ENCODE measurements at regions not wholly inside any gene's neighbourhood (a gene's known extent, or its start where the extent isn't known, plus 50 kb on each side); places are given as distances from the start of the nearest gene placed in this dataset.

- H3K27ac Mint-ChIP-seq = no peak overlapping the region
- no peak overlapping the region for H3K4me3 Mint-ChIP-seq
- no peaks in the 10 kb centered on the region for H3K36me3 Mint-ChIP-seq
- DNase-seq = no peak
- H3K9me3 Mint-ChIP-seq = no peaks in the 10 kb centered on the region
- H3K27me3 Mint-ChIP-seq = no peaks in the 10 kb centered on the region
- H3K4me1 Mint-ChIP-seq = no peaks in the 10 kb centered on the region
Observed at GRCh38 chr5:2432076-2432920, 319.2 kb downstream of the IRX2 start.

DNA sequence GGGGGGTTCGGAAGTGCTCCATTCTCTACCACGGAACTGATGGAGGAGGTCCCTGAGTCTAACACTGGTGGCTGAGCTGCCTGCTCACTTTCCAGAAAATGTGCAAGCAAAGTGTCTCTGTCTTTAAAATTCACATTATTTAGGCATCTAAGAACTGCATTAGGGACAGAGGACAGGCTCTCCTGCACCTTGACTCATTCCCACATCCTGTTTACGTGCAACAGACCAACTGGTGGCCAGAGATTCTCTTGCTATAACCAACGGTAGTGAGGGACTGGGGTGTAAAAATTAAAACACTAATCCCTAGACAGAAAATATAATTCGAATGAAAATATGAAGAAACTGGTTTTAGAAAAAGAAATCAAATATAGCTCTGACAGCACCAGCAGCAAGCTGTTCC lies 320.9 kb downstream of the IRX2 start:
- H3K27ac Mint-ChIP-seq = no peak overlapping the region
- no peaks in the 10 kb centered on the region for H3K4me1 Mint-ChIP-seq
- no peak overlapping the region for H3K4me3 Mint-ChIP-seq
- no peaks in the 10 kb centered on the region for H3K27me3 Mint-ChIP-seq
- DNase-seq = no peak
- H3K9me3 Mint-ChIP-seq = no peaks in the 10 kb centered on the region
- no peaks in the 10 kb centered on the region for H3K36me3 Mint-ChIP-seq

DNA sequence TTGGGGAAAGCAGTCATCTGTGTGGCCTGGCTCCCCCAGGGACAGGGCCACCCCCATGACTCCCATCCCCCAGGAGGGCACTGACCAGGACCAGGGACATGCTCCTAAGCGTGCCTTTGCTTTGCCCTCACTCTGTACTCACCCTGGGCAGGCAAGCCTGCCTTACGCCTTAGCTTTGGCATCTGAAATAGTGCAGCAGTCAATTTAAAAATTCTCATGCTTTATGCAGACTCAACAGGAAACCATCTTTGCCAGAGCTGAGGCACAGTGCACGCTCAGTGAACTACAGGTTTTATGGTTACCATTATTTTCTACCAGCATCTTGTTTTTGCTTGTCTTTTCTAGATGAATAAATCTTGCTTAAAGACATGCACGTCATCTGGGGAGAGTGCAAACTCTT lies 323.5 kb downstream of the IRX2 start:
- Mint-ChIP-seq H3K9me3 (no peaks in the 10 kb centered on the region), H3K4me3 (no peak overlapping the region), H3K4me1 (no peaks in the 10 kb centered on the region), H3K36me3 (no peaks in the 10 kb centered on the region), H3K27ac (no peak overlapping the region), H3K27me3 (no peaks in the 10 kb centered on the region)
- no peak for DNase-seq

- no peak for DNase-seq
- Mint-ChIP-seq H3K4me1 (no peaks in the 10 kb centered on the region), H3K27ac (no peak overlapping the region), H3K36me3 (no peaks in the 10 kb centered on the region), H3K27me3 (no peaks in the 10 kb centered on the region), H3K4me3 (no peak overlapping the region), H3K9me3 (no peaks in the 10 kb centered on the region)
Observed at GRCh38 chr5:2423634-2424033, 327.8 kb downstream of the IRX2 start.

DNA sequence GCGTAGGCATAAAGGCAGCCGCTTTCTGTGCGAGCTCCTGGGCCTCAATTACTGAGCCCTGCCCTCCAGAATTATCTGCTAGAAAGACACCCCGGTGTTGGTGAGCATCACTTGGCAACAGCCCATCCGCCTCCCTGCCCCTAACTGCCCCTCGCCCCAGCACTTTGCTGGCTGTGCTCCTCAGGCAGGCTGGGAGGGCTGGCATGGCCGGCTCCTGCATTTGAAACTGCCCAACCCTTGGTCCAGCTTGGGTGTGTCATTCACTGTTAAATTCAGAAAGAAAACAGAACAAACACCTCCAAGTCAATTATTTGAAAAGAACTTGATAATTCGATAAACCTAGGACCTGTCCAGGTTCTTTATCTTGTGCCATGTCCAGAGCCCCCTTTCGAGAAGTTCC lies 334.2 kb downstream of the IRX2 start:
- no peaks in the 10 kb centered on the region for H3K4me1 Mint-ChIP-seq
- no peak overlapping the region for H3K27ac Mint-ChIP-seq

GRCh38 chr5:2415678-2416077 lies 335.8 kb downstream of the IRX2 start:
- Mint-ChIP-seq H3K36me3 (no peaks in the 10 kb centered on the region), H3K27ac (no peak overlapping the region), H3K9me3 (no peaks in the 10 kb centered on the region), H3K4me3 (no peak overlapping the region), H3K4me1 (no peaks in the 10 kb centered on the region), H3K27me3 (no peaks in the 10 kb centered on the region)
- no peak for DNase-seq

More for the DNA sequence above, 334.2 kb downstream of the IRX2 start:
- Mint-ChIP-seq H3K9me3 (no peaks in the 10 kb centered on the region), H3K4me3 (no peak overlapping the region), H3K27me3 (no peaks in the 10 kb centered on the region), H3K36me3 (no peaks in the 10 kb centered on the region)
- DNase-seq = no peak

- DNase-seq = no peak
- Mint-ChIP-seq H3K4me1 (no peaks in the 10 kb centered on the region), H3K27ac (no peak overlapping the region), H3K36me3 (no peaks in the 10 kb centered on the region), H3K9me3 (no peaks in the 10 kb centered on the region), H3K4me3 (no peak overlapping the region), H3K27me3 (no peaks in the 10 kb centered on the region)
Observed at GRCh38 chr5:2410451-2410850, 341.0 kb downstream of the IRX2 start.

GRCh38 chr5:2403296-2403695 lies 348.2 kb downstream of the IRX2 start:
- Mint-ChIP-seq H3K27ac (no peak overlapping the region), H3K36me3 (no peaks in the 10 kb centered on the region), H3K27me3 (peaks cover 5% of the 10 kb centered on the region), H3K4me3 (no peak overlapping the region), H3K9me3 (no peaks in the 10 kb centered on the region), H3K4me1 (no peaks in the 10 kb centered on the region)
- DNase-seq = no peak

GRCh38 chr5:2399804-2400203 lies 351.7 kb downstream of the IRX2 start:
- no peaks in the 10 kb centered on the region for H3K4me1 Mint-ChIP-seq
- no peaks in the 10 kb centered on the region for H3K9me3 Mint-ChIP-seq
- no peak overlapping the region for H3K27ac Mint-ChIP-seq
- H3K36me3 Mint-ChIP-seq = no peaks in the 10 kb centered on the region
- peaks cover 5% of the 10 kb centered on the region for H3K27me3 Mint-ChIP-seq
- H3K4me3 Mint-ChIP-seq = no peak overlapping the region
- DNase-seq = no peak

GRCh38 chr5:2399096-2399495 lies 352.4 kb downstream of the IRX2 start:
- H3K9me3 Mint-ChIP-seq = no peaks in the 10 kb centered on the region
- H3K4me1 Mint-ChIP-seq = no peaks in the 10 kb centered on the region
- H3K36me3 Mint-ChIP-seq = no peaks in the 10 kb centered on the region
- DNase-seq = no peak
- H3K4me3 Mint-ChIP-seq = no peak overlapping the region
- peaks cover 5% of the 10 kb centered on the region for H3K27me3 Mint-ChIP-seq
- H3K27ac Mint-ChIP-seq = no peak overlapping the region

- H3K9me3 Mint-ChIP-seq = no peaks in the 10 kb centered on the region
- no peaks in the 10 kb centered on the region for H3K4me1 Mint-ChIP-seq
- no peaks in the 10 kb centered on the region for H3K36me3 Mint-ChIP-seq
- H3K4me3 Mint-ChIP-seq = no peak overlapping the region
- DNase-seq = no peak
- H3K27ac Mint-ChIP-seq = no peak overlapping the region
- peaks cover 5% of the 10 kb centered on the region for H3K27me3 Mint-ChIP-seq
Observed at GRCh38 chr5:2393556-2393955, 357.9 kb downstream of the IRX2 start.

GRCh38 chr5:2391566-2391965 lies 359.9 kb downstream of the IRX2 start:
- no peak overlapping the region for H3K27ac Mint-ChIP-seq
- H3K27me3 Mint-ChIP-seq = peaks cover 4% of the 10 kb centered on the region
- H3K4me3 Mint-ChIP-seq = no peak overlapping the region
- H3K36me3 Mint-ChIP-seq = no peaks in the 10 kb centered on the region
- H3K9me3 Mint-ChIP-seq = no peaks in the 10 kb centered on the region
- DNase-seq = no peak
- no peaks in the 10 kb centered on the region for H3K4me1 Mint-ChIP-seq

DNA sequence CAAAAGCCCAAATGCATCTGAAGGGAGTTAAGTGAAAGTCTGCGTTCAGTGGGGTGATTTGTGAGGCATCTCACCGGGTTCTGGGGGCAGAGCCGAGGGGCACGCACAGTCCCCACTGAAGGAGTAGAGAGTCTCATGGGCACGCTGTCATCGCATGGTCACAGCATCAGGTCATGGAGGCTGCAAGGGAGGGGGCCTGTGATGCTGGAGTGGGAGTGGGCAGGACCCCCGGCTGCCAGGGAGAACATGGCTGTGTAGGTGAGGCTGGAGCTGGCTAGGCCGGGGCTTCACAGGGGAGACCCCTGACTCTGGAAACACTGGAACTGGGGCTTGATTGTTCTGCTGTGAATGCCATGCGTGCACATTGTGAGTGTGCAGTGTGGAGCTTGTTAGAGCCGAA lies 360.5 kb downstream of the IRX2 start:
- H3K27ac Mint-ChIP-seq = no peak overlapping the region
- H3K4me3 Mint-ChIP-seq = no peak overlapping the region
- no peaks in the 10 kb centered on the region for H3K4me1 Mint-ChIP-seq
- DNase-seq = no peak
- no peaks in the 10 kb centered on the region for H3K36me3 Mint-ChIP-seq
- H3K9me3 Mint-ChIP-seq = no peaks in the 10 kb centered on the region
- H3K27me3 Mint-ChIP-seq = peaks cover 4% of the 10 kb centered on the region

- Mint-ChIP-seq H3K9me3 (no peaks in the 10 kb centered on the region), H3K4me1 (no peaks in the 10 kb centered on the region), H3K4me3 (no peak overlapping the region), H3K36me3 (no peaks in the 10 kb centered on the region), H3K27ac (no peak overlapping the region), H3K27me3 (peaks cover 4% of the 10 kb centered on the region)
- DNase-seq = no peak
Observed at GRCh38 chr5:2388571-2388970, 362.9 kb downstream of the IRX2 start.

GRCh38 chr5:2387634-2388325 lies 363.7 kb downstream of the IRX2 start:
- Mint-ChIP-seq H3K4me3 (no peak overlapping the region), H3K27me3 (peaks cover 4% of the 10 kb centered on the region), H3K27ac (no peak overlapping the region), H3K4me1 (no peaks in the 10 kb centered on the region), H3K9me3 (no peaks in the 10 kb centered on the region), H3K36me3 (no peaks in the 10 kb centered on the region)
- no peak for DNase-seq

DNA sequence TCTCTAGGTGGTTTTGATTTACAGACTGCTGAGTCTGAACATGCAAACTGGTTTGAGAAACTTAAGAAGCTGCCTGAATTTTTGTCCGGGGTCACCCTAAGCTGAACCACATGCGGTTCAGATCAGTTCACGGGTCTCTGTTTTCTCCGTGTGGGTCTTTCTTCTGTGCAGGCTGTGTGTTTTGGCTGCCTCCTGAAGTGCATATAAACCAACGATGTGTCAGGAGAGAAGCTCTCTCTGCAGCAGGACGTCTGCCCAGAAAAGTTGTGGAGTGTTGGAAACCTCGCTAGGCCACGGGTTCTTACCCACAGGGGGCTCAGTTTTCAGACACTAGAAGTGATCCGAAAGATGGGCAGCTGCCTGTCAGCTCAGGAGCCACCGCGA lies 364.2 kb downstream of the IRX2 start:
- Mint-ChIP-seq H3K4me1 (no peaks in the 10 kb centered on the region), H3K9me3 (no peaks in the 10 kb centered on the region), H3K27me3 (no peaks in the 10 kb centered on the region), H3K4me3 (no peak overlapping the region), H3K36me3 (no peaks in the 10 kb centered on the region), H3K27ac (no peak overlapping the region)
- DNase-seq = no peak

Measured in activated naive CD8-positive, alpha-beta T cell treated with anti-CD3 and anti-CD28 coated beads for 36 hours (primary cell).